GM12874 (cell line): ENCODE measurements at regions not wholly inside any gene's neighbourhood (a gene's known extent, or its start where the extent isn't known, plus 50 kb on each side); places are given as distances from the start of the nearest gene placed in this dataset.

ENCODE experiments used
- TF ChIP-seq, protein P1 (sequence below): IDR thresholded peaks from 2 replicates; pipeline ENCODE4 v1.5.1; 2011; ENCODE audit warnings: low read depth, mild to moderate bottlenecking, control low read depth, low read length, moderate library complexity; ENCODE audit not compliant: insufficient read depth

DNA sequence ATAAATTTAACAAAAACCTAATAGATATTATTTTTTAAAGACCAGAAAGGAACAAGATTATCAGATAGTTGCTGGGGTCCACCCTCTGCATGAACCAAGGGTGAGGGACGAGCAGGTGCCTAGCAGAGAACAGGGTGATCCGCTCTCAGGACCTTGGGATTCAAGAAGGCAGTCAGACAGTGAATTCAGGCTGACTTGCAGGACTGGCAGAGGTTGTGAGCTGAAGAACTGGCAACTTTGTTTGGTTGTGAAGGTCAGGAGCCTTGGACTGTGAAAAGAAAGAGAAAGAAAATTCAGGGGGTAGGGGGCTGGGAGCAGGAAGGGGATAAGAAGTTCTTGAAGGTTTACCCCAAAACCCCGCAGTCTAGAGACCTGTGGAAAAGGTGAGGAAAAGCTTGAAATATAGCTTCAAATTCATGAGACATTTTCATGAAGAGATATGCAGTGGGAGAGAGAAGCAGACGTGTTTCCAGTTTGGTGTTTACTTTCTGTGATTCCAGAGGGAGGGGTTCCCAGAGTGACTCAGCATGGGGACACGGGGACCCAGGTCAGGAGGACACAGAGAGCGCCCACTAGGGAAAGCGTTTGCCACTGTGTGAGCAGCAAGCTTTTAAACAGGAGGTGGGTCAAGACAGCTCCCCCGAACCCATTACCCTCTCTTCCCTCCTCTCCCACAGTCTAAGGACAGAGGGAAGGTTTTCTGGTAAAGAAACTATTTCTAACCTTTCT, 217.2 kb upstream of the UMPS start:
- TF ChIP-seq, protein P1, sequence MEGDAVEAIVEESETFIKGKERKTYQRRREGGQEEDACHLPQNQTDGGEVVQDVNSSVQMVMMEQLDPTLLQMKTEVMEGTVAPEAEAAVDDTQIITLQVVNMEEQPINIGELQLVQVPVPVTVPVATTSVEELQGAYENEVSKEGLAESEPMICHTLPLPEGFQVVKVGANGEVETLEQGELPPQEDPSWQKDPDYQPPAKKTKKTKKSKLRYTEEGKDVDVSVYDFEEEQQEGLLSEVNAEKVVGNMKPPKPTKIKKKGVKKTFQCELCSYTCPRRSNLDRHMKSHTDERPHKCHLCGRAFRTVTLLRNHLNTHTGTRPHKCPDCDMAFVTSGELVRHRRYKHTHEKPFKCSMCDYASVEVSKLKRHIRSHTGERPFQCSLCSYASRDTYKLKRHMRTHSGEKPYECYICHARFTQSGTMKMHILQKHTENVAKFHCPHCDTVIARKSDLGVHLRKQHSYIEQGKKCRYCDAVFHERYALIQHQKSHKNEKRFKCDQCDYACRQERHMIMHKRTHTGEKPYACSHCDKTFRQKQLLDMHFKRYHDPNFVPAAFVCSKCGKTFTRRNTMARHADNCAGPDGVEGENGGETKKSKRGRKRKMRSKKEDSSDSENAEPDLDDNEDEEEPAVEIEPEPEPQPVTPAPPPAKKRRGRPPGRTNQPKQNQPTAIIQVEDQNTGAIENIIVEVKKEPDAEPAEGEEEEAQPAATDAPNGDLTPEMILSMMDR = no peak

DNA sequence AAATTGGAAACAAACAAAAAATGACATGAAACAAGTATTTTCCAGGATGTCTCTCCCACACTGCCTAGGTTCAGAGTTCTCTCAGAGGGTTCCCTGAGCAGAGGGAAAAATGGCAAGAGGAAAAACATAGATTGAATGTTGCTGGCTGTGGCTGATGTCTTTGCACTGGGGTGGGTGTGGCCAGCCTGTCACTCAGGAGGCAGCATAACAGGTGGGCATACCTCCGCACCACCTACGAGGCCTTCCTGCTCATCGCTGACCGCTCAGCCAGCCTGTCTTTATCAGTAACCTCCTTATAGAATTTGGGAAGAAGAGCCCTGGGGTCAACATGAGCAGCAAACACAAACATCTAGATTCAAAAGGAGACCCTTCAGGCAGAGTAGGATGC, 216.6 kb upstream of the UMPS start:
- TF ChIP-seq, protein P1 = no peak

DNA sequence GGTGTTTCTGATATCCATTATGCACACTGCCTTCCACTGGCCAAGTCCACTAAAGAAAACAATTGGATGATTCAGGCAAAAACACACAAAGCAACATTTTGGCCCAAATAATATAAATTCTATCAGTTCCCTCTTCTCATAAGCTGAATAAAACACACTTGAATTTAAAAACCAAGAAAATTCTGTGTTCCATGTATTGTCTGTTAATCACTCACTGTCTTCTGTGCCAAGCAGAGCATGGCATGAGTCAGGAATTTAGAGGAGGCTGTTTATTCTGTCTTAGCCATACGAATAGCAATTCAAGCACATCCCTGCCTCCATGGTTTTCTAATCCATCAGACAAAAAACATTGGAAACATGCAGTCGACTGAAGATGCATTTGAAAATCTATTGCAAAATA, 215.6 kb upstream of the UMPS start:
- TF ChIP-seq, protein P1 = no peak

DNA sequence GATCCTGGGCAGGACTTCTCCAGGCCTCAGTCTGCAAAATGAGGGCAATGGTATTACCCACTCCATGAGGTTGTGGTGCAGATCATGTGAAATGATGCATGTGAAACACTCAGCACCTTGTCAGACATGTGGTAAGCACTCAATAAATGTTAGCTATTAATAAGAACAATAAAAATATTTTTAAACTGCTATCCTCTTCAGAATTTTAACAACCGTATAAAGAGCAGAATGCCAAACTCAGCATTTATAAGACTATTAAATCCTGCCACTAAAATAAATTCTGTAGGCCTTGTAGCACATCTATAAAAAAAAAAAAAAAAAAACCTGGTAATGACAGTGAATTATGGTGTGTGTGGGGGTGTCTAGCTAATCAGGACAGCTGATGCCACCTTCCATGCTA, 213.9 kb upstream of the UMPS start:
- TF ChIP-seq, protein P1 = no peak

DNA sequence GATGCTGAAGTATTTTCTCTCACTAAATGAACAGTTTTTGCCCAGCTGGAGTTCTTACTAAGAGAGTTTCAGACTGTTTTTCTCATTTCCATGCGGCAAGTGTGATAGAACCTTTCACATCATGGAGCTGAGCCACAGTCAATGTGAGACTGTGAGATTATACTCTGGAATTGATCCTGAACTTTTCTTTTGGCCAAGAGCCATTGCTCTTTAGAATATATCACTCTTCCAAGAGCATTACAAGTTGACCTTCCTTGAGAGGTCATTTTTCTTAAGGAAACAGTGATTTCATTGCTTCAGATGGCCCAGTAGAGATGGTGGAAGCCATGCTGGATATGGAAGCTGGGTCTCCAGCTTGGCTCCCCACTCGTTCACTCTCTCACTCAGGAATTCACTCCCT, 212.9 kb upstream of the UMPS start:
- TF ChIP-seq, protein P1 = no peak

DNA sequence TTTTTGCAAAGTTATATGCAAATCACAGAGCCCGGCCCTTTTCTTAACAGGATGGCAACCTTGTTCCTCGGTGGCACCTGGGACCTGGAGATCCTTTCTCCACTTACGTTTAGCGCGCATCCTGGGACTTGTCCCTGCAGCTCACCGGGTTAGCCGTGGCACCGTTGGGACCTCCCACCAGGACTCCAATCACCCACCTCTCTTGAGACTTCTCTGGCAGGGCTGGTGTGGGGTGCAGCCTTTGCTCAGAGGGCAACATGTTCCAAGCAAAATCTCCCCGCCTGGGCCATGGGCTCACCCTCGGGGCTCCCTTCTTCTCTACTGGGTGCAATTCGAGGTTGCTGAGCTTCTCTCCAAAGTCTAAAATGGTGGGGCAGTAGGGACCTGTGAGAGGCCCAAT, 211.9 kb upstream of the UMPS start:
- TF ChIP-seq, protein P1 = no peak

DNA sequence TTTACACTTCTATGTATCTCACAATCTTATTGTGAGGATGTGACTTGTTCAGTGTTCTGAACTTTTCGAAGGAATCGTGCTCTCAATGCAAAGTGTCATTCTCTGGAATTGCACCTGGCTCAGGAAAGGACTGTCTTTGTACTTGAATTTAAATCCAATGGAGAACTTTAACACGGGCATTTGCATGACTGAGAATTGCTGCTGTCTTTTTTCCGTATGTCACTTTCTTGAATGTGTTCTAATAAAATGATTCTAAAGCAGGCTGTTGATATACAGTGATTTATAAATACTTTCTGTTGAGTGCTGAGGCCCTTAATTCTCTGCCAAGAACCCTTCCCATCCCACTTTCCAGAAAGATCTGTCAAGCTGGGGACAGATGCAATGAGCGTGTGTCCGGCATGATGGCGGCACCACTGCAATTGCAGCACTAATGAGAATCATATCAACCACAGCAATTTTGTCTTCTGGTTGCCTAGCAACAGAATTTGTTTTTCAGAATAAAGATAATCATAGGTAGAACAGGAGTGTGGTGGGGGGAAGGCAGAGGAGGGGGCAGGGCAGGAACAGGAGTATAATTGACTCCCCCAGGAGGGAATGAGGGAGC, 210.6 kb upstream of the UMPS start:
- TF ChIP-seq, protein P1 = no peak
